H1 (cell line): ENCODE measurements at regions not wholly inside any gene's neighbourhood (a gene's known extent, or its start where the extent isn't known, plus 50 kb on each side); places are given as distances from the start of the nearest gene placed in this dataset.

Source experiments
- CHD2 ChIP-seq: IDR thresholded peaks from 2 replicates; pipeline ENCODE4 v1.6.1; 2012; ENCODE audit warnings: low read length, improper control_type of control experiment
- EZH2 ChIP-seq: fragments of 200-600 bp; sonication (generic); IDR thresholded peaks from 2 replicates; pipeline ENCODE4 v1.7.1; 2012; ENCODE audit warnings: low read depth, mild to moderate bottlenecking, moderate library complexity, low read length, inconsistent platforms; ENCODE audit not compliant: severe bottlenecking
- GABPA ChIP-seq: IDR thresholded peaks from 2 replicates; pipeline ENCODE4 v1.6.1; 2011; ENCODE audit warnings: mild to moderate bottlenecking, low read length, moderate library complexity, borderline replicate concordance; ENCODE audit not compliant: insufficient read depth
- JUN ChIP-seq: IDR thresholded peaks from 2 replicates; pipeline ENCODE4 v1.6.1; 2011; ENCODE audit warnings: low read depth, mild to moderate bottlenecking, improper control_type of control experiment, low read length
- MAFK ChIP-seq: IDR thresholded peaks from 2 replicates; pipeline ENCODE4 v1.6.1; 2012; ENCODE audit warnings: low read depth, mild to moderate bottlenecking, improper control_type of control experiment, low read length
- POLR2A ChIP-seq, 2 experiments: IDR thresholded peaks; 1 replicate in 1 of 2; 2 replicates in 1 of 2; pipeline ENCODE4 v1.6.1; 2011; ENCODE audit warnings: low read depth in 2 of 2, low read length in 2 of 2, mild to moderate bottlenecking in 2 of 2; ENCODE audit errors: control extremely low read depth in 1 of 2
- POLR2AphosphoS5 ChIP-seq: IDR thresholded peaks from 2 replicates; pipeline ENCODE4 v1.6.1; 2011; ENCODE audit warnings: low read depth, low read length
- RXRA ChIP-seq: IDR thresholded peaks from 2 replicates; pipeline ENCODE4 v1.6.1; 2011; ENCODE audit warnings: low read depth, mild to moderate bottlenecking, low read length, moderate library complexity; ENCODE audit not compliant: insufficient read depth
- TCF12 ChIP-seq: IDR thresholded peaks from 2 replicates; pipeline ENCODE4 v1.6.1; 2011; ENCODE audit warnings: low read depth, mild to moderate bottlenecking, low read length
- TEAD4 ChIP-seq: IDR thresholded peaks from 2 replicates; pipeline ENCODE4 v1.6.1; 2012; ENCODE audit warnings: low read depth, low read length, inconsistent platforms, mixed read lengths
- TF ChIP-seq, protein P1 (sequence below): IDR thresholded peaks from 2 replicates; pipeline ENCODE4 v1.6.1; 2011; ENCODE audit warnings: low read depth, mild to moderate bottlenecking, low read length; ENCODE audit not compliant: insufficient read depth
- TF ChIP-seq, protein P2 (sequence below), 3 experiments: IDR thresholded peaks; 1 replicate in 2 of 3; 2 replicates in 1 of 3; pipeline versions ENCODE4 v1.5.1 to v1.6.1; 2011; ENCODE audit warnings: low read length in 3 of 3, mild to moderate bottlenecking in 3 of 3, inconsistent platforms in 2 of 3, low read depth in 1 of 3, moderate library complexity in 1 of 3; ENCODE audit not compliant: insufficient read depth in 1 of 3; ENCODE audit errors: control extremely low read depth in 1 of 3

DNA sequence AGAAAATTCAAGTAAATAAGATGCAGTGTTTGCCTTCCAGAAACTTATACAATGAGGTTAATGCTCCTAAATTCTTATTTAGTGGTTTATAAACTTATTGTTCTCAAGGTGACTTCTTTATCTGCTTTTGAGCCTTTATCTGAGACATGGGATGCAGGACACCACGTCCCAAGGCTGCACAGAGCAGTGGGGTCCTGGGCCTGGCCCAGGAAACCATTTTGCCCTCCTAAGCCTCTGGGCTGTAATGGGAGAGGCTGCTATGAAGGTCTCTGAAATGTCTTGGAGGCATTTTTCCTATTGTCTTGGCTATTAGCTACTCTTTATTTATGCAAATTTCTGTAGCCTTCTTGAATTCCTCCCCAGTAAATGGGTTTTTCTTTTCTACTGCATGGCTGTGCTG is 652.6 kb upstream of the SETBP1 start:
- TF ChIP-seq, protein P1, sequence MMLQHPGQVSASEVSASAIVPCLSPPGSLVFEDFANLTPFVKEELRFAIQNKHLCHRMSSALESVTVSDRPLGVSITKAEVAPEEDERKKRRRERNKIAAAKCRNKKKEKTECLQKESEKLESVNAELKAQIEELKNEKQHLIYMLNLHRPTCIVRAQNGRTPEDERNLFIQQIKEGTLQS = no peak
- TF ChIP-seq TCF12 (no peak), JUN (no peak), CHD2 (no peak), GABPA (no peak), MAFK (no peak), EZH2 (no peak), POLR2A (IDR thresholded peaks at IDR 0.05; ENCODE audit: control extremely low read depth in 1 of 2, low read depth in 2 of 2, low read length in 2 of 2) (no peak), RXRA (no peak), POLR2AphosphoS5 (no peak), TEAD4 (no peak)
- TF ChIP-seq, protein P2, sequence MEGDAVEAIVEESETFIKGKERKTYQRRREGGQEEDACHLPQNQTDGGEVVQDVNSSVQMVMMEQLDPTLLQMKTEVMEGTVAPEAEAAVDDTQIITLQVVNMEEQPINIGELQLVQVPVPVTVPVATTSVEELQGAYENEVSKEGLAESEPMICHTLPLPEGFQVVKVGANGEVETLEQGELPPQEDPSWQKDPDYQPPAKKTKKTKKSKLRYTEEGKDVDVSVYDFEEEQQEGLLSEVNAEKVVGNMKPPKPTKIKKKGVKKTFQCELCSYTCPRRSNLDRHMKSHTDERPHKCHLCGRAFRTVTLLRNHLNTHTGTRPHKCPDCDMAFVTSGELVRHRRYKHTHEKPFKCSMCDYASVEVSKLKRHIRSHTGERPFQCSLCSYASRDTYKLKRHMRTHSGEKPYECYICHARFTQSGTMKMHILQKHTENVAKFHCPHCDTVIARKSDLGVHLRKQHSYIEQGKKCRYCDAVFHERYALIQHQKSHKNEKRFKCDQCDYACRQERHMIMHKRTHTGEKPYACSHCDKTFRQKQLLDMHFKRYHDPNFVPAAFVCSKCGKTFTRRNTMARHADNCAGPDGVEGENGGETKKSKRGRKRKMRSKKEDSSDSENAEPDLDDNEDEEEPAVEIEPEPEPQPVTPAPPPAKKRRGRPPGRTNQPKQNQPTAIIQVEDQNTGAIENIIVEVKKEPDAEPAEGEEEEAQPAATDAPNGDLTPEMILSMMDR (IDR thresholded peaks at IDR 0.05; ENCODE audit: control extremely low read depth in 1 of 3, insufficient read depth in 1 of 3, low read depth in 1 of 3, low read length in 3 of 3) = no peak
